CMK (cell line): ENCODE measurements at regions not wholly inside any gene's neighbourhood (a gene's known extent, or its start where the extent isn't known, plus 50 kb on each side); places are given as distances from the start of the nearest gene placed in this dataset.
"Not testable (repeated sequence)": the region's sequence is repeated elsewhere in the genome, so short reads cannot be mapped to it uniquely, and the experiment has no call there.

ENCODE experiments used
- DNase-seq: peaks from one replicate; pipeline ENCODE4 v3.0.0-alpha.2; 2010; ENCODE audit warnings: low read depth

- DNase-seq, result not testable (repeated sequence)
Measured at GRCh38 chr12:131440209-131441059, 270.5 kb upstream of the SFSWAP start.

- DNase-seq, result peak; percentile 92
Measured at GRCh38 chr12:131441060-131441396, 269.9 kb upstream of the SFSWAP start.

GRCh38 chr12:131441638-131442336 lies 269.1 kb upstream of the SFSWAP start:
- no peak for DNase-seq

- no peak for DNase-seq
Measured at GRCh38 chr12:131442337-131442918, 268.5 kb upstream of the SFSWAP start.

GRCh38 chr12:131443019-131444000 lies 267.6 kb upstream of the SFSWAP start:
- DNase-seq, result no peak

GRCh38 chr12:131444220-131445164 lies 266.4 kb upstream of the SFSWAP start:
- no peak for DNase-seq

GRCh38 chr12:131445184-131445774 lies 265.6 kb upstream of the SFSWAP start:
- no peak for DNase-seq

- DNase-seq, result no peak
Measured at GRCh38 chr12:131445795-131446194, 265.1 kb upstream of the SFSWAP start.

- DNase-seq, result not testable (repeated sequence)
Measured at GRCh38 chr12:131447636-131448035, 263.3 kb upstream of the SFSWAP start.

- no peak for DNase-seq
Measured at GRCh38 chr12:131448254-131448795, 262.6 kb upstream of the SFSWAP start.

- no peak for DNase-seq
Measured at GRCh38 chr12:131449027-131449426, 261.9 kb upstream of the SFSWAP start.

- no peak for DNase-seq
Measured at GRCh38 chr12:131452444-131452860, 258.4 kb upstream of the SFSWAP start.

GRCh38 chr12:131454418-131455217 lies 256.3 kb upstream of the SFSWAP start:
- no peak for DNase-seq

- no peak for DNase-seq
Measured at GRCh38 chr12:131455218-131455506, 255.7 kb upstream of the SFSWAP start.

- no peak for DNase-seq
Measured at GRCh38 chr12:131455581-131456110, 255.2 kb upstream of the SFSWAP start.

- no peak for DNase-seq
Measured at GRCh38 chr12:131456301-131457027, 254.4 kb upstream of the SFSWAP start.

- no peak for DNase-seq
Measured at GRCh38 chr12:131457028-131457310, 253.9 kb upstream of the SFSWAP start.

- no peak for DNase-seq
Measured at GRCh38 chr12:131457331-131458047, 253.4 kb upstream of the SFSWAP start.
